ENCODE measurements at regions not wholly inside any gene's neighbourhood (a gene's known extent, or its start where the extent isn't known, plus 50 kb on each side); places are given as distances from the start of the nearest gene placed in this dataset.

- ATAC-seq (no peak), DNase-seq (no peak)
- intact Hi-C loops (cut with DNase I): no loop called here
- no peaks in the 10 kb centered on the region for H3K36me3 ChIP-seq
- no peaks in the 10 kb centered on the region for H3K27me3 ChIP-seq
- peaks cover 0 to 35% (median 15%) of the 10 kb centered on the region in 11 donors for H3K9me3 ChIP-seq
- no peak overlapping the region for H3K4me3 ChIP-seq
- no peaks in the 10 kb centered on the region for H3K4me1 ChIP-seq
- no peak overlapping the region for H3K27ac ChIP-seq
- TF ChIP-seq CTCF (IDR thresholded peaks at IDR 0.05): no peak
Observed at GRCh38 chr3:157741607-157742006, 238.4 kb upstream of the VEPH1 start.

GRCh38 chr3:157738441-157738840 lies 235.2 kb upstream of the VEPH1 start:
- intact Hi-C loops (cut with DNase I): no loop called here
- Histone ChIP-seq H3K4me1 (no peaks in the 10 kb centered on the region), H3K36me3 (no peaks in the 10 kb centered on the region), H3K4me3 (no peak overlapping the region), H3K27ac (no peak overlapping the region), H3K27me3 (no peaks in the 10 kb centered on the region), H3K9me3 (peaks cover 0 to 43% (median 22%) of the 10 kb centered on the region in 11 donors)
- no peak for TF ChIP-seq CTCF (IDR thresholded peaks at IDR 0.05)
- DNase-seq: no peak
- ATAC-seq: no peak
- 72 to 73% methylated on average over 5 of the region's 5 CpGs for WGBS, 2 donors

GRCh38 chr3:157718800-157719199 lies 215.6 kb upstream of the VEPH1 start:
- intact Hi-C loops (cut with DNase I): no loop called here
- H3K4me3 ChIP-seq: no peak overlapping the region
- ATAC-seq: no peak
- H3K27me3 ChIP-seq: no peaks in the 10 kb centered on the region
- H3K36me3 ChIP-seq: no peaks in the 10 kb centered on the region
- no peak for TF ChIP-seq CTCF (IDR thresholded peaks at IDR 0.05)
- no peak for DNase-seq
- 26 to 32% methylated on average over 4 of the region's 4 CpGs for WGBS, 2 donors
- peaks cover 0 to 37% (median 13%) of the 10 kb centered on the region in 11 donors for H3K9me3 ChIP-seq
- no peaks in the 10 kb centered on the region for H3K4me1 ChIP-seq
- H3K27ac ChIP-seq: no peak overlapping the region

- no peaks in the 10 kb centered on the region for H3K27me3 ChIP-seq
- no peak for ATAC-seq
- no peak for DNase-seq
- H3K4me1 ChIP-seq: no peaks in the 10 kb centered on the region
- H3K36me3 ChIP-seq: no peaks in the 10 kb centered on the region
- intact Hi-C loops (cut with DNase I): no loop called here
- no peak for TF ChIP-seq CTCF (IDR thresholded peaks at IDR 0.05)
- H3K9me3 ChIP-seq: peaks cover 0 to 17% (median 0%) of the 10 kb centered on the region in 11 donors
- H3K27ac ChIP-seq: no peak overlapping the region
- no peak overlapping the region for H3K4me3 ChIP-seq
Observed at GRCh38 chr3:157713101-157713500, 209.9 kb upstream of the VEPH1 start.

GRCh38 chr3:157705258-157705657 lies 202.0 kb upstream of the VEPH1 start:
- peak in 1 of 8 donors; percentile 53 for ATAC-seq
- Histone ChIP-seq H3K27ac (no peak overlapping the region), H3K9me3 (peaks cover 0 to 16% (median 0%) of the 10 kb centered on the region in 11 donors), H3K27me3 (no peaks in the 10 kb centered on the region), H3K4me1 (no peaks in the 10 kb centered on the region), H3K4me3 (no peak overlapping the region), H3K36me3 (no peaks in the 10 kb centered on the region)
- DNase-seq: no peak
- intact Hi-C loops (cut with DNase I): no loop called here
- 39 to 50% methylated on average over 2 of the region's 2 CpGs for WGBS, 2 donors
- no peak for TF ChIP-seq CTCF (IDR thresholded peaks at IDR 0.05)

Measured in heart right ventricle (tissue), 16 donors.